Hepatocyte (in vitro differentiated cells): ENCODE measurements at regions not wholly inside any gene's neighbourhood (a gene's known extent, or its start where the extent isn't known, plus 50 kb on each side); places are given as distances from the start of the nearest gene placed in this dataset.

Source experiments
- CTCF ChIP-seq: fragments of 200-600 bp; sonication (generic); IDR thresholded peaks from 2 replicates; pipeline ENCODE4 v1.5.1; 2016; ENCODE audit warnings: antibody characterized with exemption, mild to moderate bottlenecking; ENCODE audit not compliant: poor library complexity
- EZH2 ChIP-seq: fragments of 200-600 bp; sonication (generic); IDR thresholded peaks from 2 replicates; pipeline ENCODE4 v1.6.1; 2016; ENCODE audit warnings: antibody characterized with exemption, mild to moderate bottlenecking, borderline replicate concordance
- EZH2phosphoT487 ChIP-seq: fragments of 200-600 bp; sonication (generic); IDR thresholded peaks from one replicate; pipeline ENCODE4 v1.6.1; 2018; ENCODE audit warnings: antibody characterized with exemption, mild to moderate bottlenecking, low read depth, moderate library complexity; ENCODE audit not compliant: unreplicated experiment, severe bottlenecking

- no peak for TF ChIP-seq EZH2
- TF ChIP-seq CTCF, result no peak
- no peak for TF ChIP-seq EZH2phosphoT487
Observed at GRCh38 chr18:40210696-40211095, 1744.3 kb upstream of the PIK3C3 start.
